ENCODE measurements at regions not wholly inside any gene's neighbourhood (a gene's known extent, or its start where the extent isn't known, plus 50 kb on each side); places are given as distances from the start of the nearest gene placed in this dataset.

- TF ChIP-seq, protein P1, sequence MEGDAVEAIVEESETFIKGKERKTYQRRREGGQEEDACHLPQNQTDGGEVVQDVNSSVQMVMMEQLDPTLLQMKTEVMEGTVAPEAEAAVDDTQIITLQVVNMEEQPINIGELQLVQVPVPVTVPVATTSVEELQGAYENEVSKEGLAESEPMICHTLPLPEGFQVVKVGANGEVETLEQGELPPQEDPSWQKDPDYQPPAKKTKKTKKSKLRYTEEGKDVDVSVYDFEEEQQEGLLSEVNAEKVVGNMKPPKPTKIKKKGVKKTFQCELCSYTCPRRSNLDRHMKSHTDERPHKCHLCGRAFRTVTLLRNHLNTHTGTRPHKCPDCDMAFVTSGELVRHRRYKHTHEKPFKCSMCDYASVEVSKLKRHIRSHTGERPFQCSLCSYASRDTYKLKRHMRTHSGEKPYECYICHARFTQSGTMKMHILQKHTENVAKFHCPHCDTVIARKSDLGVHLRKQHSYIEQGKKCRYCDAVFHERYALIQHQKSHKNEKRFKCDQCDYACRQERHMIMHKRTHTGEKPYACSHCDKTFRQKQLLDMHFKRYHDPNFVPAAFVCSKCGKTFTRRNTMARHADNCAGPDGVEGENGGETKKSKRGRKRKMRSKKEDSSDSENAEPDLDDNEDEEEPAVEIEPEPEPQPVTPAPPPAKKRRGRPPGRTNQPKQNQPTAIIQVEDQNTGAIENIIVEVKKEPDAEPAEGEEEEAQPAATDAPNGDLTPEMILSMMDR (IDR thresholded peaks at IDR 0.05 in 8 of 11, conservative IDR thresholded peaks at IDR 0.05 in 3 of 11) = no peak
- TF ChIP-seq POLR2A (IDR thresholded peaks at IDR 0.05) = no peak
- TF ChIP-seq POLR2AphosphoS5 (IDR thresholded peaks at IDR 0.05) = no peak
Measured at GRCh38 chr4:66556651-66557278, 886.5 kb upstream of the EPHA5 start.
